ENCODE measurements at regions not wholly inside any gene's neighbourhood (a gene's known extent, or its start where the extent isn't known, plus 50 kb on each side); places are given as distances from the start of the nearest gene placed in this dataset.

DNA sequence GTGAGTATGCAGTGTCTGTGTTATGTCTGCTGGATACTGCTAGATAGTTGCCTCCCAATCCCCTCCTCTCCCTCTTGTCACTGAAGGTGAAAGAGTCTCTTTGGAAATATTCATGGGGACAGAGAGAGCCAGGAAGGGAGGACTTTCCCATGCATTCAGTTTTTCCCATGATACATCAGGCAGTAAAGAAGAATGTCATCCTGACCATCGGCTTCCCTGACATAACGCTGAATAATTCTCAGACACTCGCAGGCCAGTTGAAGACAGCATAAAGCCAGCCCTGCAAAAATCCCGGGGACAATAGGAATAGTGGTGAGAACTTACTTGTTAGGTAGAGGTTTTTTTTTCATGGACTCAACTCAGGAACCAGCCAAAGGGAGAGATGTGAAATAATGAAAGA is 58.1 kb downstream of the KLF4 start:
- no peak for TF ChIP-seq POLR2A (IDR thresholded peaks at IDR 0.05; ENCODE audit: low read depth, low read length)
- TF ChIP-seq POLR2AphosphoS5 (IDR thresholded peaks at IDR 0.05; ENCODE audit: low read depth, low read length), result no peak

Data from GM12892 (cell line).